K562 (cell line): ENCODE measurements at regions not wholly inside any gene's neighbourhood (a gene's known extent, or its start where the extent isn't known, plus 50 kb on each side); places are given as distances from the start of the nearest gene placed in this dataset.
"Not testable (repeated sequence)": the region's sequence is repeated elsewhere in the genome, so short reads cannot be mapped to it uniquely, and the experiment has no call there.

Experiments
- ATAC-seq: fragments of 200-7000 bp; cut with Tn5 transposase; 3 replicates; pipeline ENCODE4 v1.9.1; 2020; ENCODE audit warnings: moderate library complexity
- BruUV-seq: library from RNA; stranded (reverse); fragments of 400-500 nt; replicated peaks from 2 replicates; lab custom pipeline; 2021; lab: Mats Ljungman, UMichigan
- CTCF ChIA-PET: fragments of 300-600 bp; formaldehyde crosslinking; extraction: SDS; loops from one replicate; lab custom pipeline; 2021; ENCODE audit warnings: low intra/inter-chr PET ratio; lab: Yijun Ruan, JAX
- POLR2A ChIA-PET: fragments of 300-600, 350-650 bp; sonication (Branson Sonifier 250); formaldehyde crosslinking; extraction: SDS; loops from one replicate; lab custom pipeline; 2021; ENCODE audit warnings: antibody characterized with exemption, inconsistent platforms; lab: Yijun Ruan, JAX
- DNase-seq, 4 experiments: peaks; one replicate each; pipeline versions ENCODE4 v3.0.0 to v3.0.0-alpha.2; 2011 to 2018; ENCODE audit warnings: low spot score in 3 of 4, mixed read lengths in 3 of 4; ENCODE audit errors: extremely low read depth in 1 of 4
- FAIRE-seq: peaks from 2 replicates; lab custom pipeline; 2011; peaks lifted over from hg19 to GRCh38; lab: Jason Lieb, UNC
- H2AFZ ChIP-seq: 2 replicates; pipeline ENCODE4 v1.6.0; 2011; ENCODE audit warnings: low read depth, low read length, control low read depth, inconsistent platforms
- H3K27ac ChIP-seq: fragments of 200-600 bp; 3 replicates; pipeline ENCODE4 v1.8.0; 2011; ENCODE audit warnings: low read depth, mild to moderate bottlenecking, control low read depth, inconsistent platforms, low read length, moderate library complexity, mixed read lengths; ENCODE audit errors: extremely low read depth
- H3K27me3 ChIP-seq, 2 experiments: fragments of 300-600 bp in 1 of 2; 2 replicates in 1 of 2; 3 replicates in 1 of 2; pipeline versions ENCODE4 v1.6.0 to v1.8.0; 2011; ENCODE audit warnings: inconsistent platforms in 2 of 2, low read length in 2 of 2, mild to moderate bottlenecking in 1 of 2, mixed read lengths in 1 of 2, moderate library complexity in 1 of 2; ENCODE audit not compliant: control insufficient read depth in 2 of 2, insufficient read depth in 2 of 2
- H3K36me3 ChIP-seq: fragments of 300-600 bp; 3 replicates; pipeline ENCODE4 v1.8.0; 2011; ENCODE audit warnings: mild to moderate bottlenecking, low read length, inconsistent platforms; ENCODE audit not compliant: control insufficient read depth, insufficient read depth
- H3K4me1 ChIP-seq, 2 experiments: fragments of 200-600 bp in 1 of 2; replicated peaks in 1 of 2; 2 replicates in 1 of 2; 3 replicates in 1 of 2; pipeline versions ENCODE4 v1.5.1 to v1.8.0; 2011; ENCODE audit warnings: inconsistent platforms in 2 of 2, low read length in 2 of 2, mild to moderate bottlenecking in 1 of 2, mixed read lengths in 1 of 2, moderate library complexity in 1 of 2; ENCODE audit not compliant: control insufficient read depth in 2 of 2, insufficient read depth in 2 of 2
- H3K4me2 ChIP-seq: 2 replicates; pipeline ENCODE4 v1.6.1; 2011; ENCODE audit warnings: low read length, control low read depth, inconsistent platforms, mixed read lengths; ENCODE audit not compliant: insufficient read depth
- H3K4me3 ChIP-seq: fragments of 200-600 bp; sonication (generic), shearing (Covaris generic); 2 replicates; pipeline ENCODE4 v1.5.1; 2016; ENCODE audit warnings: control low read depth, inconsistent platforms
- H3K79me2 ChIP-seq: fragments of 200-600 bp; 3 replicates; pipeline ENCODE4 v1.8.0; 2011; ENCODE audit warnings: low read length, inconsistent platforms; ENCODE audit not compliant: control insufficient read depth, insufficient read depth
- H3K9ac ChIP-seq, 2 experiments: 2 replicates each; pipeline versions ENCODE4 v1.6.0 to v1.6.1; 2011; ENCODE audit warnings: low read depth in 2 of 2, low read length in 2 of 2, control low read depth in 1 of 2, inconsistent platforms in 1 of 2, mild to moderate bottlenecking in 1 of 2, mixed read lengths in 1 of 2; ENCODE audit not compliant: insufficient read depth in 1 of 2
- H3K9me1 ChIP-seq: one replicate; pipeline ENCODE4 v1.6.0; 2011; ENCODE audit warnings: inconsistent platforms, mild to moderate bottlenecking, low read length, moderate library complexity; ENCODE audit not compliant: control insufficient read depth, insufficient read depth
- H3K9me3 ChIP-seq: replicated peaks from 2 replicates; pipeline ENCODE4 v1.5.1; 2011; ENCODE audit warnings: low read depth, low read length, inconsistent platforms; ENCODE audit not compliant: control insufficient read depth, insufficient read depth
- H4K20me1 ChIP-seq: replicated peaks from 2 replicates; pipeline ENCODE4 v1.6.1; 2011; ENCODE audit warnings: low read length, inconsistent platforms, mixed read lengths; ENCODE audit not compliant: control insufficient read depth, insufficient read depth
- ARHGAP35 ChIP-seq: fragments of 450-650 bp; IDR thresholded peaks from 2 replicates; pipeline ENCODE4 v1.6.1; 2018; ENCODE audit not compliant: partially characterized antibody
- BRF1 ChIP-seq: IDR thresholded peaks from 3 replicates; pipeline ENCODE4 v1.6.1; 2011; ENCODE audit warnings: borderline replicate concordance, mild to moderate bottlenecking; ENCODE audit not compliant: insufficient read length; ENCODE audit errors: extremely low read depth
- CHD2 ChIP-seq: IDR thresholded peaks from 2 replicates; pipeline ENCODE4 v1.6.1; 2011; ENCODE audit warnings: low read depth, low read length
- CHD4 ChIP-seq: fragments of 200-600 bp; sonication (generic); IDR thresholded peaks from 3 replicates; pipeline ENCODE4 v1.6.1; 2012; ENCODE audit warnings: low read depth, mild to moderate bottlenecking, mixed read lengths, low read length, inconsistent platforms; ENCODE audit not compliant: insufficient read depth, insufficient replicate concordance, poor library complexity, severe bottlenecking
- KDM5B ChIP-seq: fragments of 200-600 bp; sonication (generic); IDR thresholded peaks from 2 replicates; pipeline ENCODE4 v1.6.1; 2012; ENCODE audit warnings: low read depth, mild to moderate bottlenecking, moderate library complexity, low read length, control low read depth, inconsistent platforms; ENCODE audit not compliant: insufficient replicate concordance
- MYC ChIP-seq, 2 experiments: fragments of 250-450 bp in 1 of 2; sonication (Bioruptor Pico) in 1 of 2; IDR thresholded peaks; 2 replicates each; pipeline versions ENCODE4 v1.5.1 to v1.6.1; 2012 to 2021; ENCODE audit warnings: low read depth in 2 of 2, borderline replicate concordance in 1 of 2, improper control_type of control experiment in 1 of 2, low read length in 1 of 2, mild to moderate bottlenecking in 1 of 2, moderate library complexity in 1 of 2
- NCOA6 ChIP-seq: fragments of 450-650 bp; IDR thresholded peaks from 2 replicates; pipeline ENCODE4 v1.6.1; 2017; ENCODE audit warnings: mild to moderate bottlenecking
- PHF21A ChIP-seq: fragments of 450-650 bp; IDR thresholded peaks from 2 replicates; pipeline ENCODE4 v1.6.1; 2017; ENCODE audit warnings: low read depth, borderline replicate concordance
- TCF7 ChIP-seq: sonication (generic); IDR thresholded peaks from 2 replicates; pipeline ENCODE4 v1.6.1; 2016; ENCODE audit warnings: antibody characterized with exemption, borderline replicate concordance
- ZNF830 ChIP-seq: fragments of 250-450 bp; sonication (Bioruptor Pico); IDR thresholded peaks from 2 replicates; pipeline ENCODE4 v1.5.0; 2021; ENCODE audit warnings: mild to moderate bottlenecking
- WGBS: fragments of 100-300 bp; shearing (Covaris generic); methylation state at CpG from one replicate; pipeline ENCODE4 v1.1.6; 2016; ENCODE audit warnings: low coverage, mixed read lengths; ENCODE audit not compliant: insufficient coverage; ENCODE audit errors: missing lambda C conversion rate; 5-methylcytosine and 5-hydroxymethylcytosine counted together
- in situ Hi-C: fragments of 300-500 bp; cut with MboI; formaldehyde crosslinking; loops from 4 replicates; pipeline ENCODE4 v1.15.0; 2018; ENCODE audit warnings: inconsistent platforms, mixed read lengths
- intact Hi-C: fragments of 100-400 bp; cut with micrococcal nuclease; formaldehyde crosslinking; loops from 2 replicates; pipeline ENCODE4 v1.14.2; 2022
- TF ChIP-seq, protein P1 (sequence below), 2 experiments: IDR thresholded peaks; 2 replicates each; pipeline ENCODE4 v1.6.1; 2011; ENCODE audit warnings: borderline replicate concordance in 1 of 2, control low read depth in 1 of 2, low read depth in 1 of 2, low read length in 1 of 2, mild to moderate bottlenecking in 1 of 2, mixed read lengths in 1 of 2, moderate library complexity in 1 of 2; ENCODE audit not compliant: insufficient read depth in 1 of 2, insufficient read length in 1 of 2, poor library complexity in 1 of 2, severe bottlenecking in 1 of 2; ENCODE audit errors: extremely low read depth in 1 of 2
- TF ChIP-seq, protein P2 (sequence below): fragments of 250-450 bp; sonication (Bioruptor Pico); IDR thresholded peaks from 2 replicates; pipeline ENCODE4 v1.5.0; 2021
- TF ChIP-seq, protein P3 (sequence below): sonication (generic); formaldehyde crosslinking; IDR thresholded peaks from 2 replicates; pipeline ENCODE4 v1.8.0; 2022; ENCODE audit warnings: mild to moderate bottlenecking, missing genetic modification reagents
- TF ChIP-seq, protein P4 (sequence below): fragments of 450-650 bp; formaldehyde crosslinking; IDR thresholded peaks from 2 replicates; pipeline ENCODE4 v1.4.0; 2022; ENCODE audit warnings: missing genetic modification characterization

DNA sequence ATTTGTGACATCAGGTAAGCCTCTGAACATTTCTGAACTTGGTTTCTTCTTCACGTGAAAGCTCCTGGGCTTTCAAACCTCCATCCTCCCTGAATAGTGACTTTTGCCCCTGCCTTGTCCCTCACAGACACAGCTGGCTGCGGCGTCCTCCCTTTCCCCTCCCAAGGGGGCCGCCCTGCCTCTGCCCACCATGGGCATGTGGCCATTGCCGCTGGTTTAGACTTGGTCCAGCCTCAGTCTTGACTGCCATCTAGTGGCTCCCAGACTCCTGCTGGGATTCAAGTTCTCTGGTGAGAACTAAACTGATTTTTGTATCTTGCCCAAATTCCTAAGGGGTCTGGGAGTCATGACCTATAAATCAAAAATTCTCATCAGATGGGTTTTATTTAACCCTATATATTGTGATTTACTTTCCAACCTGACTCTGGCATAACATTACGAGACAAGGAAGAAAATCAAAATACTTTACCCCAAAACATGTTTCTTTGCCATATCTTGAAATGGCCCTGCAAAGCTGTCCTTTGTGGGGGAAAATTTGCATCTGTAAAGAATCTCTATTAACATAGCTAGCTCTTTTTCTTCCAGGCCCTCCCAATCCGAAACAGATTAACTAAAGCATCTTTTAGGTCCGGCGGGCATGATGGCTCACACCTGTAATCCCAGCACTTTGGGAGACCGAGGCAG lies 73.9 kb upstream of the SEC14L1 start (continued):
- TF ChIP-seq MYC (IDR thresholded peaks at IDR 0.05; ENCODE audit: low read depth, low read length) = peak; percentile 43; the same call in 1 of the 2 replicates
- TF ChIP-seq MYC (CRISPR knock-in tag; IDR thresholded peaks at IDR 0.05; ENCODE audit: borderline replicate concordance, low read depth) = not testable (repeated sequence)
- TF ChIP-seq, protein P1, sequence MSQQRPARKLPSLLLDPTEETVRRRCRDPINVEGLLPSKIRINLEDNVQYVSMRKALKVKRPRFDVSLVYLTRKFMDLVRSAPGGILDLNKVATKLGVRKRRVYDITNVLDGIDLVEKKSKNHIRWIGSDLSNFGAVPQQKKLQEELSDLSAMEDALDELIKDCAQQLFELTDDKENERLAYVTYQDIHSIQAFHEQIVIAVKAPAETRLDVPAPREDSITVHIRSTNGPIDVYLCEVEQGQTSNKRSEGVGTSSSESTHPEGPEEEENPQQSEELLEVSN (IDR thresholded peaks at IDR 0.05; ENCODE audit: borderline replicate concordance in 1 of 2, extremely low read depth in 1 of 2, insufficient read depth in 1 of 2, insufficient read length in 1 of 2, low read depth in 1 of 2, low read length in 1 of 2, poor library complexity in 1 of 2, severe bottlenecking in 1 of 2) = peak in 1 of 2 experiments; percentile 29

DNA sequence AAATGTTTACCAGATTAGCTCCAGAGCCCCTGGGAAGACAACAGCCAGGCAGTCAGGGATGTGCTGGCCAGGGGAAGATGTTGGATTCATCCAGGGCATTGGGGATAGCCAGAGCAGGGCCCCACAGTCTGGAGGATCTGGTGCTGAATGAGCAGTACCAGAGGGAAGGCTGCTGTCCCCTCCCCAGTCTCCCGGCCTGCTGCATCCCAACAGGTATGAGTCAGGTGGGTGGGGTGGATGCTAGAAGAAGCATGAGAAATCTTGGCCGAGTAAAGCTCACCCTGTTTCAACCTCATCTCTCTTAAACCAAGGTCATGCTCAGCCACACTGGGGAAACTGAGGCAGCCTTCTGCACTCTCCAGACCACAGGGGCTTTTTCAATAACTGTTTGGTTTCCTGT lies 71.9 kb upstream of the SEC14L1 start:
- H3K9ac ChIP-seq = no peak overlapping the region
- H3K9me3 ChIP-seq = no peaks in the 10 kb centered on the region
- WGBS = 80% methylated on average over 2 of the region's 2 CpGs
- no peak overlapping the region; the same call in 2 of the 3 replicates for H3K27ac ChIP-seq
- no peaks in the 10 kb centered on the region for H3K79me2 ChIP-seq
- in situ Hi-C loops (no loop called here), intact Hi-C loops (loop anchor here (5.0 to 10.0 kb wide), 2 partner anchors 54 to 202 kb away; partner anchors contain the start of gene MGAT5B)
- H4K20me1 ChIP-seq = no peaks in the 10 kb centered on the region
- H3K4me1 ChIP-seq = peaks cover 23 to 24% of the 10 kb centered on the region in 2 experiments; a peak in 4 of 5 replicates
- H3K9me1 ChIP-seq = no peaks in the 10 kb centered on the region
- H3K4me3 ChIP-seq = no peak overlapping the region
- POLR2A ChIA-PET = interaction anchor here (0.6 to 1.1 kb wide), 3 partner anchors 22 to 1944 kb away, joined by 3 read pairs; no protein-coding TSS in a partner anchor
- DNase-seq (no peak), FAIRE-seq (no peak), ATAC-seq (no peak)
- CTCF ChIA-PET = interaction anchor here (0.6 kb wide), 1 partner anchor 270 kb away, joined by 3 read pairs; no protein-coding TSS in a partner anchor
- H3K27me3 ChIP-seq = no peaks in the 10 kb centered on the region
- no TSS peak for BruUV-seq
- H3K4me2 ChIP-seq = no peak overlapping the region
- H3K36me3 ChIP-seq = no peaks in the 10 kb centered on the region
- no peak overlapping the region for H2AFZ ChIP-seq
- TF ChIP-seq, protein P2, sequence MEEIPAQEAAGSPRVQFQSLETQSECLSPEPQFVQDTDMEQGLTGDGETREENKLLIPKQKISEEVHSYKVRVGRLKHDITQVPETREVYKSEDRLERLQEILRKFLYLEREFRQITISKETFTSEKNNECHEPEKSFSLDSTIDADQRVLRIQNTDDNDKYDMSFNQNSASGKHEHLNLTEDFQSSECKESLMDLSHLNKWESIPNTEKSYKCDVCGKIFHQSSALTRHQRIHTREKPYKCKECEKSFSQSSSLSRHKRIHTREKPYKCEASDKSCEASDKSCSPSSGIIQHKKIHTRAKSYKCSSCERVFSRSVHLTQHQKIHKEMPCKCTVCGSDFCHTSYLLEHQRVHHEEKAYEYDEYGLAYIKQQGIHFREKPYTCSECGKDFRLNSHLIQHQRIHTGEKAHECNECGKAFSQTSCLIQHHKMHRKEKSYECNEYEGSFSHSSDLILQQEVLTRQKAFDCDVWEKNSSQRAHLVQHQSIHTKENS (CRISPR knock-in tag) = no peak
- TF ChIP-seq PHF21A (no peak), KDM5B (no peak), ARHGAP35 (no peak), ZNF830 (CRISPR knock-in tag) (no peak), NCOA6 (no peak), BRF1 (no peak), CHD4 (no peak), CHD2 (no peak), TCF7 (no peak)
- TF ChIP-seq, protein P3, sequence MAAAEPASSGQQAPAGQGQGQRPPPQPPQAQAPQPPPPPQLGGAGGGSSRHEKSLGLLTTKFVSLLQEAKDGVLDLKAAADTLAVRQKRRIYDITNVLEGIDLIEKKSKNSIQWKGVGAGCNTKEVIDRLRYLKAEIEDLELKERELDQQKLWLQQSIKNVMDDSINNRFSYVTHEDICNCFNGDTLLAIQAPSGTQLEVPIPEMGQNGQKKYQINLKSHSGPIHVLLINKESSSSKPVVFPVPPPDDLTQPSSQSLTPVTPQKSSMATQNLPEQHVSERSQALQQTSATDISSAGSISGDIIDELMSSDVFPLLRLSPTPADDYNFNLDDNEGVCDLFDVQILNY (CRISPR knock-in tag) = no peak
- TF ChIP-seq, protein P4, sequence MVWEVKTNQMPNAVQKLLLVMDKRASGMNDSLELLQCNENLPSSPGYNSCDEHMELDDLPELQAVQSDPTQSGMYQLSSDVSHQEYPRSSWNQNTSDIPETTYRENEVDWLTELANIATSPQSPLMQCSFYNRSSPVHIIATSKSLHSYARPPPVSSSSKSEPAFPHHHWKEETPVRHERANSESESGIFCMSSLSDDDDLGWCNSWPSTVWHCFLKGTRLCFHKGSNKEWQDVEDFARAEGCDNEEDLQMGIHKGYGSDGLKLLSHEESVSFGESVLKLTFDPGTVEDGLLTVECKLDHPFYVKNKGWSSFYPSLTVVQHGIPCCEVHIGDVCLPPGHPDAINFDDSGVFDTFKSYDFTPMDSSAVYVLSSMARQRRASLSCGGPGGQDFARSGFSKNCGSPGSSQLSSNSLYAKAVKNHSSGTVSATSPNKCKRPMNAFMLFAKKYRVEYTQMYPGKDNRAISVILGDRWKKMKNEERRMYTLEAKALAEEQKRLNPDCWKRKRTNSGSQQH (CRISPR knock-in tag) = no peak
